PC-3 (cell line): ENCODE measurements at regions not wholly inside any gene's neighbourhood (a gene's known extent, or its start where the extent isn't known, plus 50 kb on each side); places are given as distances from the start of the nearest gene placed in this dataset.

Experiments
- ATAC-seq: fragments of 200-7000 bp; cut with Tn5 transposase; 2 replicates; pipeline ENCODE4 v1.9.1; 2020; ENCODE audit warnings: mild to moderate bottlenecking, moderate library complexity
- BruUV-seq: library from RNA; stranded (reverse); fragments of 400-500 nt; replicated peaks from 2 replicates; lab custom pipeline; 2021; lab: Mats Ljungman, UMichigan
- CTCF ChIA-PET: fragments of 300-600 bp; sonication (Branson Sonifier 250); formaldehyde crosslinking; loops from one replicate; lab custom pipeline; 2022; ENCODE audit warnings: antibody characterized with exemption; lab: Charles Lee
- POLR2A ChIA-PET: fragments of 300-600 bp; sonication (Branson Sonifier 250); formaldehyde crosslinking; loops from one replicate; lab custom pipeline; 2022; ENCODE audit warnings: antibody characterized with exemption; ENCODE audit not compliant: unreplicated experiment; lab: Charles Lee
- DNase-seq: peaks from one replicate; pipeline ENCODE4 v3.0.0-alpha.2; 2015
- H2AFZ ChIP-seq: fragments of 300-600 bp; sonication (generic); 2 replicates; pipeline ENCODE4 v1.6.0; 2016; ENCODE audit warnings: antibody characterized with exemption, low read length
- H3F3A ChIP-seq: fragments of 300-600 bp; sonication (generic); one replicate; pipeline ENCODE4 v1.6.0; 2017; ENCODE audit warnings: antibody characterized with exemption, low read length, control low read depth, mild to moderate bottlenecking; ENCODE audit not compliant: unreplicated experiment
- H3K27ac ChIP-seq: fragments of 300-600 bp; sonication (generic); 2 replicates; pipeline ENCODE4 v1.5.1; 2016; ENCODE audit warnings: mild to moderate bottlenecking, low read length
- H3K27me3 ChIP-seq: fragments of 300-600 bp; sonication (generic); 2 replicates; pipeline ENCODE4 v1.6.1; 2016; ENCODE audit warnings: low read length, mixed read lengths
- H3K36me3 ChIP-seq: fragments of 300-600 bp; sonication (generic); 2 replicates; pipeline ENCODE4 v1.6.1; 2016; ENCODE audit warnings: low read depth, mixed run types, low read length, mixed read lengths
- H3K4me1 ChIP-seq: fragments of 300-600 bp; sonication (generic); 2 replicates; pipeline ENCODE4 v1.5.1; 2016; ENCODE audit warnings: low read length; ENCODE audit not compliant: insufficient read depth
- H3K4me2 ChIP-seq: fragments of 300-600 bp; sonication (generic); 2 replicates; pipeline ENCODE4 v1.6.0; 2016; ENCODE audit warnings: low read length
- H3K4me3 ChIP-seq: fragments of 300-600 bp; sonication (generic); 2 replicates; pipeline ENCODE4 v1.5.1; 2016; ENCODE audit warnings: mild to moderate bottlenecking, low read length, mixed read lengths
- H3K79me2 ChIP-seq: fragments of 300-600 bp; sonication (generic); 2 replicates; pipeline ENCODE4 v1.6.1; 2017; ENCODE audit warnings: low read length, mixed read lengths
- H3K9ac ChIP-seq: fragments of 300-600 bp; sonication (generic); 2 replicates; pipeline ENCODE4 v1.6.0; 2016; ENCODE audit warnings: mild to moderate bottlenecking, low read length
- H3K9me2 ChIP-seq: fragments of 300-600 bp; sonication (generic); replicated peaks from 2 replicates; pipeline ENCODE4 v1.6.1; 2016; ENCODE audit warnings: mixed run types, low read length, mixed read lengths
- H3K9me3 ChIP-seq: fragments of 300-600 bp; sonication (generic); 2 replicates; pipeline ENCODE4 v1.6.1; 2016; ENCODE audit warnings: low read length, mixed read lengths
- H4K20me1 ChIP-seq: fragments of 300-600 bp; sonication (generic); 2 replicates; pipeline ENCODE4 v1.6.1; 2016; ENCODE audit warnings: low read length, mixed read lengths
- CTCF ChIP-seq: fragments of 300-600 bp; sonication (generic); conservative IDR thresholded peaks from 2 replicates; pipeline ENCODE4 v1.5.1; 2017; ENCODE audit warnings: antibody characterized with exemption, low read depth, mild to moderate bottlenecking, low read length
- EZH2 ChIP-seq: fragments of 300-600 bp; sonication (generic); IDR thresholded peaks from one replicate; pipeline ENCODE4 v1.6.1; 2017; ENCODE audit warnings: antibody characterized with exemption, mild to moderate bottlenecking, low read length; ENCODE audit not compliant: unreplicated experiment
- EZH2phosphoT487 ChIP-seq: fragments of 300-600 bp; sonication (generic); IDR thresholded peaks from 2 replicates; pipeline ENCODE4 v1.6.1; 2018; ENCODE audit warnings: mild to moderate bottlenecking, antibody characterized with exemption, low read length, borderline replicate concordance
- intact Hi-C: fragments of 100-400 bp; cut with micrococcal nuclease; formaldehyde crosslinking; loops from 2 replicates; pipeline ENCODE4 v1.9.0; 2023

GRCh38 chr12:4169959-4170358, 103.6 kb upstream of the CCND2 start:
- H3K9me2 ChIP-seq, result no peaks in the 10 kb centered on the region
- BruUV-seq, result no TSS peak
- CTCF ChIA-PET, result no interaction called here
- TF ChIP-seq EZH2 (no peak), CTCF (no peak), EZH2phosphoT487 (no peak)
- H2AFZ ChIP-seq, result no peak overlapping the region
- no peak overlapping the region for H3K4me3 ChIP-seq
- POLR2A ChIA-PET, result no interaction called here
- H4K20me1 ChIP-seq, result no peaks in the 10 kb centered on the region
- no peak for DNase-seq
- no peaks in the 10 kb centered on the region for H3K4me1 ChIP-seq
- H3K9me3 ChIP-seq, result no peaks in the 10 kb centered on the region
- no peaks in the 10 kb centered on the region for H3K79me2 ChIP-seq
- intact Hi-C loops, result no loop called here
- H3K27ac ChIP-seq, result no peak overlapping the region
- no peak for ATAC-seq
- no peak overlapping the region for H3K4me2 ChIP-seq
- H3K9ac ChIP-seq, result no peak overlapping the region
- no peaks in the 10 kb centered on the region for H3K36me3 ChIP-seq
- peaks cover 17% of the 10 kb centered on the region for H3K27me3 ChIP-seq
- no peaks in the 10 kb centered on the region for H3F3A ChIP-seq

- ChIA-PET CTCF (no interaction called here), POLR2A (no interaction called here)
- Histone ChIP-seq H3K4me1 (no peaks in the 10 kb centered on the region), H3K9me3 (no peaks in the 10 kb centered on the region), H2AFZ (no peak overlapping the region), H3K9me2 (no peaks in the 10 kb centered on the region), H3K4me3 (no peak overlapping the region), H3K27ac (no peak overlapping the region), H4K20me1 (no peaks in the 10 kb centered on the region), H3K36me3 (no peaks in the 10 kb centered on the region), H3K79me2 (no peaks in the 10 kb centered on the region), H3F3A (no peaks in the 10 kb centered on the region), H3K4me2 (no peak overlapping the region), H3K9ac (no peak overlapping the region), H3K27me3 (peaks cover 17% of the 10 kb centered on the region)
- intact Hi-C loops, result no loop called here
- TF ChIP-seq EZH2 (no peak), CTCF (no peak), EZH2phosphoT487 (no peak)
- no TSS peak for BruUV-seq
- DNase-seq (no peak), ATAC-seq (no peak)
These were observed 104.0 kb upstream of the CCND2 start for GRCh38 chr12:4169531-4169930.

GRCh38 chr12:4168036-4168435, 105.5 kb upstream of the CCND2 start:
- H3K9me2 ChIP-seq, result no peaks in the 10 kb centered on the region
- H3K27ac ChIP-seq, result no peak overlapping the region
- no peak overlapping the region for H3K4me3 ChIP-seq
- no TSS peak for BruUV-seq
- ATAC-seq, result no peak
- TF ChIP-seq EZH2phosphoT487, result no peak
- TF ChIP-seq CTCF, result no peak
- TF ChIP-seq EZH2, result no peak
- no peaks in the 10 kb centered on the region for H3K4me1 ChIP-seq
- ChIA-PET POLR2A (no interaction called here), CTCF (no interaction called here)
- no peaks in the 10 kb centered on the region for H3F3A ChIP-seq
- peaks cover 17% of the 10 kb centered on the region for H3K27me3 ChIP-seq
- no peaks in the 10 kb centered on the region for H4K20me1 ChIP-seq
- no peak overlapping the region for H3K4me2 ChIP-seq
- intact Hi-C loops, result no loop called here
- no peak overlapping the region for H2AFZ ChIP-seq
- H3K36me3 ChIP-seq, result no peaks in the 10 kb centered on the region
- H3K9me3 ChIP-seq, result no peaks in the 10 kb centered on the region
- no peaks in the 10 kb centered on the region for H3K79me2 ChIP-seq
- no peak for DNase-seq
- H3K9ac ChIP-seq, result no peak overlapping the region
